GM23338 (cell line): ENCODE measurements at regions not wholly inside any gene's neighbourhood (a gene's known extent, or its start where the extent isn't known, plus 50 kb on each side); places are given as distances from the start of the nearest gene placed in this dataset.

ENCODE experiments used
- ATAC-seq: fragments of 200-7000 bp; cut with Tn5 transposase; 3 replicates; pipeline ENCODE4 v1.9.1; 2020
- DNase-seq: peaks from one replicate; pipeline ENCODE4 v3.0.0-alpha.2; 2015; ENCODE audit warnings: low spot score
- H2AFZ ChIP-seq: fragments of 200-600 bp; sonication (generic); 2 replicates; pipeline ENCODE4 v1.8.0; 2016; ENCODE audit warnings: antibody characterized with exemption, mild to moderate bottlenecking, moderate library complexity
- H3F3A ChIP-seq: fragments of 200-600 bp; sonication (generic); replicated peaks from 2 replicates; pipeline ENCODE4 v1.8.0; 2017; ENCODE audit warnings: antibody characterized with exemption, mixed run types, low read depth
- H3K27ac ChIP-seq: fragments of 200-600 bp; sonication (generic); 2 replicates; pipeline ENCODE4 v1.6.1; 2016; ENCODE audit warnings: low read depth
- H3K27me3 ChIP-seq: fragments of 200-600 bp; sonication (generic); 2 replicates; pipeline ENCODE4 v1.8.0; 2016; ENCODE audit warnings: mild to moderate bottlenecking, mixed run types, moderate library complexity; ENCODE audit not compliant: insufficient read depth
- H3K36me3 ChIP-seq: fragments of 200-600 bp; sonication (generic); 2 replicates; pipeline ENCODE4 v1.8.0; 2016; ENCODE audit warnings: mild to moderate bottlenecking; ENCODE audit not compliant: insufficient read depth
- H3K4me1 ChIP-seq: fragments of 200-600 bp; sonication (generic); 2 replicates; pipeline ENCODE4 v1.8.0; 2016; ENCODE audit warnings: mild to moderate bottlenecking, moderate library complexity; ENCODE audit not compliant: insufficient read depth
- H3K4me2 ChIP-seq: fragments of 200-600 bp; sonication (generic); 2 replicates; pipeline ENCODE4 v1.7.1; 2017; ENCODE audit warnings: mixed run types
- H3K4me3 ChIP-seq: fragments of 200-600 bp; sonication (generic); 2 replicates; pipeline ENCODE4 v1.6.1; 2016; ENCODE audit warnings: mixed run types
- H3K79me2 ChIP-seq: fragments of 200-600 bp; sonication (generic); replicated peaks from 2 replicates; pipeline ENCODE4 v1.8.0; 2017; ENCODE audit warnings: mild to moderate bottlenecking; ENCODE audit not compliant: insufficient read depth
- H3K9me2 ChIP-seq: fragments of 200-600 bp; sonication (generic); 2 replicates; pipeline ENCODE4 v1.8.0; 2017; ENCODE audit not compliant: insufficient read depth
- H4K20me1 ChIP-seq: fragments of 200-600 bp; sonication (generic); replicated peaks from 2 replicates; pipeline ENCODE4 v1.8.0; 2017; ENCODE audit warnings: mild to moderate bottlenecking; ENCODE audit not compliant: insufficient read depth
- H3K27ac Mint-ChIP-seq: 2 replicates; pipeline ENCODE4 v1.8.0; 2020; ENCODE audit warnings: inconsistent platforms, mild to moderate bottlenecking, moderate library complexity, mixed read lengths
- H3K27me3 Mint-ChIP-seq: 3 replicates; pipeline ENCODE4 v1.8.0; 2022; ENCODE audit warnings: low read depth, mild to moderate bottlenecking, moderate library complexity, mixed read lengths, inconsistent platforms; ENCODE audit not compliant: insufficient read depth, poor library complexity
- H3K36me3 Mint-ChIP-seq: 3 replicates; pipeline ENCODE4 v1.8.0; 2021; ENCODE audit warnings: low read depth, mild to moderate bottlenecking, inconsistent platforms, moderate library complexity, mixed read lengths
- H3K4me1 Mint-ChIP-seq: 3 replicates; pipeline ENCODE4 v1.8.0; 2020; ENCODE audit warnings: mild to moderate bottlenecking, inconsistent platforms, mixed read lengths
- H3K4me3 Mint-ChIP-seq: 3 replicates; pipeline ENCODE4 v1.8.0; 2021; ENCODE audit warnings: moderate library complexity, mild to moderate bottlenecking, inconsistent platforms, mixed read lengths
- H3K9me3 Mint-ChIP-seq: 3 replicates; pipeline ENCODE4 v1.8.0; 2020; ENCODE audit warnings: moderate library complexity, mild to moderate bottlenecking, inconsistent platforms, mixed read lengths
- CREB1 ChIP-seq: fragments of 250-450 bp; sonication (Bioruptor Pico); IDR thresholded peaks from 2 replicates; pipeline ENCODE4 v1.5.0; 2020; ENCODE audit warnings: low read depth, mild to moderate bottlenecking, moderate library complexity
- EZH2phosphoT487 ChIP-seq: fragments of 200-600 bp; sonication (generic); IDR thresholded peaks from one replicate; pipeline ENCODE4 v1.8.1; 2018; ENCODE audit warnings: antibody characterized with exemption; ENCODE audit not compliant: unreplicated experiment
- REST ChIP-seq: IDR thresholded peaks from one replicate; pipeline ENCODE4 v1.6.1; 2018; ENCODE audit warnings: antibody characterized with exemption; ENCODE audit not compliant: unreplicated experiment
- ZNF462 ChIP-seq: fragments of 250-450 bp; sonication (Bioruptor Pico); IDR thresholded peaks from 2 replicates; pipeline ENCODE4 v1.5.0; 2020; ENCODE audit warnings: mild to moderate bottlenecking, moderate library complexity

- Histone ChIP-seq H3F3A (no peaks in the 10 kb centered on the region), H3K4me3 (no peak overlapping the region), H3K9me2 (no peaks in the 10 kb centered on the region), H3K4me2 (no peak overlapping the region), H3K36me3 (no peaks in the 10 kb centered on the region), H3K4me1 (no peaks in the 10 kb centered on the region), H3K27me3 (no peaks in the 10 kb centered on the region), H4K20me1 (no peaks in the 10 kb centered on the region), H2AFZ (no peak overlapping the region), H3K79me2 (no peaks in the 10 kb centered on the region), H3K27ac (no peak overlapping the region)
- DNase-seq, result no peak
- TF ChIP-seq REST (no peak), EZH2phosphoT487 (no peak), ZNF462 (no peak), CREB1 (CRISPR knock-in tag) (no peak)
- Mint-ChIP-seq H3K4me3 (no peak overlapping the region), H3K27ac (no peak overlapping the region), H3K36me3 (no peaks in the 10 kb centered on the region), H3K4me1 (no peaks in the 10 kb centered on the region), H3K27me3 (no peaks in the 10 kb centered on the region), H3K9me3 (peaks cover 14% of the 10 kb centered on the region)
- no peak for ATAC-seq
Measured at GRCh38 chr6:66328200-66328599, 621.2 kb upstream of the EYS start.
